ENCODE measurements at regions not wholly inside any gene's neighbourhood (a gene's known extent, or its start where the extent isn't known, plus 50 kb on each side); places are given as distances from the start of the nearest gene placed in this dataset.

GRCh38 chr6:40798069-40798770 is 211.1 kb upstream of the LRFN2 start:
- no peak for DNase-seq (ENCODE audit: low spot score)

- DNase-seq (ENCODE audit: low spot score): no peak
Observed at GRCh38 chr6:40796260-40797221, 209.4 kb upstream of the LRFN2 start.

DNA sequence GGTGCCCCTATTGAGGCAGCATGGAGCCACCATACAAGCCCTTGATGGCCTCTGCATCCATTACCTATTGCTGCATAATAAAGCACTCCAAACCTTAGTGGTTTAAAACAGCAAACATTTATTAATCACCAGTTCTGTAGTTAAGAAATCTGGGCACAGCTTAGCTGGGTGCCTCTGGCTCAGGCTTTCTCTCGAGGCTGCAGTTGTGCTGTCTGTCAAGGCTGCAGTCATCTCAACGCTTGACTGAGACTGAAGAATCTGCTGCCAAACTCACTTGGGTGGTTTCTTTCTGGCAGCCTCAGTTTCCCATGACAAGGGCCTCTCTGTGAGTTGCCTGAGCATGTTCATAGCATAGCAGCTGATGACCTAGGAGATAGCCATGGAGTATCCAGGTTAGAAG is 207.4 kb upstream of the LRFN2 start:
- DNase-seq (ENCODE audit: low spot score): no peak

- no peak for DNase-seq (ENCODE audit: low spot score)
Observed at GRCh38 chr6:40792183-40792582, 205.0 kb upstream of the LRFN2 start.

DNA sequence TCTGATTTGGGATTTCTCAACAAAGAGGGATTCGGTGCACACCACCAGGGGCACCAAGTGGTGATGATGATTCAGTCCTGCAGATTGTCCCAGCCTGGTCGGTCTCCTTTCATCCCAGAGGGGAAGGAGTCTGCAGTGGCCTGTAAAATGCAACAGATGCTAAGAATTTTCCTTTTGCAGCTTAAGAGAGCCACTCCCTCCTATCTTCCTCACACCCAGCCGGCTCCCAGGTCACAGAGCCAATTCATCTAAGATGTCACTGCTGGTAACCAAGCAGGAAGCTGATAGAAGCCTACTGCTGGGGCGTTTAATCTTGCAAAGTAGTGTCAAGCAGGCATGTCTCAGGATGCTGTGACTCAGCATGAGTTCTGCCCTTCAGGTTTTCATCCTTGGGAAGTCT is 203.8 kb upstream of the LRFN2 start:
- peak; percentile 80 for DNase-seq (ENCODE audit: low spot score)

DNA sequence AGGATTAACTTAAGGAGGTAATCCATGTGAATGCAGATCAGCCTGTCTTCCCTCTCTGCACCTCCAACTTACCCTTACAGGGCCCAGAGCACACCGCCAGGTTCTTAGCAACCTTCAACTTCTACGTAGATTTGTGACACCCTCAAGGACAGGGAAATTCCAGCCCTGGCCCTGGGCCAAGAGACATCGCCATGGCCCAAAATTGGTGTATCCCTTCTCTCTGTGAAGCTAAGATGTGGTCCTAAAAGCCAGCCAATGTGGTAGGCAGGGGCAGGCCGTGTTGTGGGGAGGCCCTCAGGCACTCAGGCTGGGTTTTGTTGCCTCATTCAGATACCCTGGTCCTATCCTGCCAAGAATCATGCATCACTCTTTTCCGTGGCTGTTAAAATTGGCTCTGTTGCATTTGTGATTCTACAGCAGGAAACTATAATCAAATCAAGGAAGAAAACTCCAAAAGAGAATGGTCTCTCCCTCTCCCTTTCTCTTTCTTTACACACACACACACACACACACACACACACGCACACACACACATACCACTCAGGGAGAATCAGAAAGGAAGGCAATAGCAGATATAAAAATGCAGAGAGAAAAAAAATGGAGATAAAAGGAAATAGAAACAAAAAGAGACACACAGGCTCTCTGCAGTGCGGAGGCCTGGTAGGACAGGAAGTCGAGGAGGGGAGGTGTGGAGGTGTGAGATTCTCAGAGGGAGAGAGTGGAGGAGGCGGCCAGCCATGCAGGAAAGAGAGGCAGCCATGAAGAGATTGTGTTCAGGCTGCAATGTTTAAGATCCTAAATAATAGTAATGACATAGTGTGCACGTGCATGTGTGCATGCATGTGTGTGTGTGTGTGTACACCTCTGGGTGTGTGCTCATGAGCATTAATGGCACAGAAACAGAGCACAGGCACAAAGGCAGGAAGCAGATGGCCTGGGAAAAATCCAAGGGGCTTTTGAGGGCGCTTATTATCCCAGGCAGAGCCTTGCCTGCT is 201.8 kb upstream of the LRFN2 start:
- DNase-seq (ENCODE audit: low spot score): no peak

DNA sequence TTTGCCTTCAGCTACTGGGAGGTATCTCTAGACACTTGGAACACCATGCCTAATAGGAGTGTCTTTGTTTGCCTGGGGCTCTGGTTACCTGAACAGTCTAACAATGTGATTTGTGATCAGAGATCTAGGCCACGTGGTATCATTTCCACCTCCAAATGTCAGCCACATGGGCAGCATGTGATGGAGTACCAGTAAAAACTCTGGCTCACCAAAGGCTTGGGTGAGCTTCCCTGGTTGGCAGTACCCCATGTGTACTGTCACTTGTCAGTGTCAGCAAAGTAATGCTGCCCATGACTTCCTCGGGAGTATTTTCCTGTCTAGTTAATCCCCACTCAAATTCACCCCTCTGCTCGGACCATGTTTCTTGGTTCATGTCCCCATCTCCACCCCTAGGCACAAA is 195.2 kb upstream of the LRFN2 start:
- no peak for DNase-seq (ENCODE audit: low spot score)

- no peak for DNase-seq (ENCODE audit: low spot score)
Observed at GRCh38 chr6:40780637-40781036, 193.5 kb upstream of the LRFN2 start.

- peak; percentile 90 for DNase-seq (ENCODE audit: low spot score)
Observed at GRCh38 chr6:40779409-40779808, 192.2 kb upstream of the LRFN2 start.

DNA sequence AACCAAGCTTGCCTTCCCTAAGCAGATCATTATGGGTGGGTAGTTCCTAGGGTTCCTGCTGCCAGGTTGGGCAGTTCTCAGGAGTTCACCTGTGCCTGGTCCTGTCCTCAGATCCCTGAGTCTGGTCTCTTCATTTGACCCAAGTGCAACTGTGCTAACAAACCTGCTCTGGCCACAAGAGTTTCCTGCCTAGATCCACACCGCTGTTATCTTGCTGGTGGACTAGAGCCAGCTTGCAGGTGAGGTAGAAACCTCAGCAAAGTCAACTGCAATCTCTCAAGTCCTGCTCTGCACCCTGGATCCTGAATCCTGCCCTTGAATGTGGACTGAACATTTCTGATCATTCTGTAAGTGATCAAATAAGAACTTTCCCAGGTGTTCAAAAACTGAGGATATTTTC is 191.8 kb upstream of the LRFN2 start:
- no peak for DNase-seq (ENCODE audit: low spot score)

DNA sequence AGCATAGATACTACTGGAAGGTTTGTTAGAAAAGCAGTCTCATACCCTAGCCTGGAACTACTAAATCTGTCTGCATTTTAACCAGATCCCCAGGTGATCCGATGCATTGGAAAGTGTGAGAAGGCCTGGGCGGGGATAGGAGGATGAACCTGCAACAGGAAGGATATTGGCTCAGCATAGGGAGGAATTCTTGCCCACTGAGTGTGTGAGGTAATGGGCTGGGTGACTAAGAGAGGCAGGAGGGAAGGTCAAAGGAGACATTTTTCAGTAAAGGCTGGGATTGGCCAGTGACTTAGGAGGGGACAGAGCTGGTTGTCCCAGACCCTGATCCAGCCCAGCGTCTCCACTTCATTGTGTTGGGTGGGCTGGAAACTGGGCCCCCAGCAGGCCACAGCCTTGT is 191.0 kb upstream of the LRFN2 start:
- DNase-seq (ENCODE audit: low spot score): peak; percentile 69

GRCh38 chr6:40774932-40775331 is 187.8 kb upstream of the LRFN2 start:
- no peak for DNase-seq (ENCODE audit: low spot score)

DNA sequence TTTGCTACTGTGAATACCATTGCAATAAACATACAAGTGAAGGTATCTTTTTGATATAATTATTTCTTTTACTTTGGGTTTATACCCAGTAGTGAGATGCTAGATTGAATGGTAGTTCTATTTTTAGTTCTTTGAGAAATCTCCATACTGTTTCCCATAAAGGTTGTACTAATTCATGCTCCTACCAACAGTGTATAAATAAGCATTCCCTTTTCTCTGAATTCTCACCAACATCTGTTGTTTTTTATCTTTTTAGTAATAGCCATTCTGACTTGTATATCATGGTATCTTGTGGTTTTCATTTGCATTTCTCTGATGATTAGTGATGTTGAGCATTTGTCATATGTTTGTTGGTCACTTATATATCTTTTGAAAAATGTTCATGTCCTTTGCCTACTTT is 183.6 kb upstream of the LRFN2 start:
- DNase-seq (ENCODE audit: low spot score): no peak

GRCh38 chr6:40764726-40765125 is 177.6 kb upstream of the LRFN2 start:
- DNase-seq (ENCODE audit: low spot score): no peak

DNA sequence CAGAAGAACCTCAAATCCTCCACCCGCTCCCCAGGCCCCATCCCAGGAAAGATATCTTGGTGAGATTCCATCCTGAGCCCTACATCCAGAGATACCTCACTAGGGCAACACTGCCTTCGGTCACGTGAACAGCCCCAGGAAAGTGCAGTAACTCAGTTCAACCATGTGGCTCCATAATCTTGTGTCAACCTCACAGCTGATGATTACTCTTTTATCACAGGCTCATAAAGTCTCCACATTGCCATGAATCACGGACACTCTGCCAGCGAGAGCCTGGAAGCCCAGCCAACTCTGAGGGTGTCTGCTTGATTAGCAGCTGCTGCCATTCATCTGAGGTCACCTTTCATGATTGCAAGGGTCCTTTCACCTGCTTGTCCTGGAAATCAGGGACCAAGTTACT is 175.8 kb upstream of the LRFN2 start:
- peak; percentile 41 for DNase-seq (ENCODE audit: low spot score)

DNA sequence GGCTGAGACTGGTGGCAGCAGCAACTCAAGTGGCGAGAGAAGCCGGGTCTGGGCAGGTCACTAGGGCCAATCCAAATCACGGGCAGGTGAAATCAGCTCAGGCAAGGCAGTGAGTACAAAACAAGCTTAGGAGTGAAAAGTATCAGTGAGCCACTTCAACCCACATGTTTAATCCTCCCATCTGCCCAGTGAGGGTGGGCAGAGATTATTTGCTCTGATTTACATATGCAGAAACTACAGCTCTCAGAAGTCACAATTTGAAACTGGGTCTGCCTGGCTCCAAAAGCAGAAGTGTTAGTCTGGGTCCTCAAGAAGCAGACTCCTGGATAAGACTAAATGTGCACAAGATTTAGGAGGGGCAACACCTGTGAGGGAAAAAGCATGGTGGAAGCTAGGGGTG is 173.7 kb upstream of the LRFN2 start:
- DNase-seq (ENCODE audit: low spot score): no peak

- no peak for DNase-seq (ENCODE audit: low spot score)
Observed at GRCh38 chr6:40759838-40760237, 172.7 kb upstream of the LRFN2 start.

DNA sequence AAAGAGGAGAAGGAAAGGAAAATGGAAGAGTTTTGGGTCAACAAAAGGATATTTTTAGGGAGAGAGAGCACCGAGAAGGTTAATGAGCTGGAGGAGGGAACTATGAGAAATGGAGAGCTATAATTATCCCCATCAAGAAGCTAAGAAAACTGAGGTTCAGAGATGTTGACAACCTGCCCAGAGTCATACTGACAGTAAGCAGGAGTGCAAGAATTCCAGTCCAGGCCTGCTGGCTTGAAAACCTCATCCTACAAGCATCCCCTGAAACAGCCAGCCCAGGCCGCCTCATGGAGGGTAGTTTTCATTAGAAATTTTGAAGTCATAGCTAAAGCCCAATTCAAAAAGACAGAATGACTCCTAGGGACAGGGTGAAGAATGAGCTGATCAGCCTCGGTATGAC is 172.1 kb upstream of the LRFN2 start:
- DNase-seq (ENCODE audit: low spot score): no peak

DNA sequence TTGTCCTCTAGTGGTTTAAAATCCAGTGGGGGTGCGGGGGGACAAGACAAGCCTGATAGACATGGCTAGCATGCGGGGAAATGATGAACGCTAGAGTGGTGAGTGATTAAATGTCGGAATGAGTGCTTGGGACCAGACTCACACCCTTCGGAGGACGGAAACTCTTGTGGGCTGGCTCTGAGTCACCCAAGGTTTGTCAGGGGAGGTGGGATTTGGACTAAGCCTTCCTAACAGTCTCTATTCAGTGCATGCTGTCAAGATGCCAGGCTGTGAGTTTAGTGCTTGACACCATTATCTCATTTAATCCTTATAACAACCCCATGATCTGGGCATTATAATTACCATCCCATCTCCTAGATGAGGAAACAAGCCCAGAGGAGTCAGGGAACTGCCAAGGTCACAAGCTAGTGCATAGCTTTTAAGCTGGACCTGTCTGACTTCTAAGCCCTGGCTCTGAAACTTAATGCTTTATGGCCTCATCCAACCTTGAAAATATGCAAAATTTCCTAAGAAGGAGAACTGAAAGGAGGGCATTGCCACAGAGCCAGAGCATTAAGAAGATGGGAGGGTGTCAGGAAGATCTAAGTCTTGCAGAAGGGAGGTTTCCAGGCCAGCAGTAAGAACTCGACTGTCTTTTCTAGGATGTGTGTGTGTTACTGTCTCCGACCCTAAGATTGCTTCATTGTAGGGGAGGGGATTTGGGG is 168.7 kb upstream of the LRFN2 start:
- DNase-seq (ENCODE audit: low spot score): peak; percentile 75

GRCh38 chr6:40755046-40755681 is 168.0 kb upstream of the LRFN2 start:
- peak; percentile 62 for DNase-seq (ENCODE audit: low spot score)
